ENCODE measurements at regions not wholly inside any gene's neighbourhood (a gene's known extent, or its start where the extent isn't known, plus 50 kb on each side); places are given as distances from the start of the nearest gene placed in this dataset.
"Not testable (repeated sequence)": the region's sequence is repeated elsewhere in the genome, so short reads cannot be mapped to it uniquely, and the experiment has no call there.

GRCh38 chr16:18192389-18192788 lies 144.1 kb downstream of the NPIPA8 start:
- H3K4me3 ChIP-seq (ENCODE audit: low read depth, low read length, poor library complexity, severe bottlenecking); CTCF ChIA-PET (ENCODE audit: unreplicated experiment); H3K36me3 ChIP-seq (ENCODE audit: insufficient read depth, low read length); H3K27ac ChIP-seq (ENCODE audit: low read depth, low read length, poor library complexity, severe bottlenecking); H3K9me3 ChIP-seq (ENCODE audit: low read length); H3K4me2 ChIP-seq (ENCODE audit: low read length); H4K20me1 ChIP-seq (ENCODE audit: insufficient read depth, low read length); DNase-seq (ENCODE audit: low spot score); intact Hi-C loops (cut with micrococcal nuclease; ENCODE audit: unreplicated experiment); H3K4me1 ChIP-seq (ENCODE audit: insufficient read depth, low read length, poor library complexity, severe bottlenecking); H3K79me2 ChIP-seq (ENCODE audit: insufficient read depth, low read depth, low read length); H2AFZ ChIP-seq (ENCODE audit: low read length); POLR2A ChIA-PET; BruUV-seq (replicated peaks); H3K9me2 ChIP-seq (ENCODE audit: insufficient read depth, low read length): not testable (repeated sequence)

GRCh38 chr16:18190179-18190578 lies 146.4 kb downstream of the NPIPA8 start:
- H4K20me1 ChIP-seq (ENCODE audit: insufficient read depth, low read length); DNase-seq (ENCODE audit: low spot score); H2AFZ ChIP-seq (ENCODE audit: low read length); intact Hi-C loops (cut with micrococcal nuclease; ENCODE audit: unreplicated experiment); BruUV-seq (replicated peaks); CTCF ChIA-PET (ENCODE audit: unreplicated experiment); H3K4me2 ChIP-seq (ENCODE audit: low read length); H3K79me2 ChIP-seq (ENCODE audit: insufficient read depth, low read depth, low read length); H3K27ac ChIP-seq (ENCODE audit: low read depth, low read length, poor library complexity, severe bottlenecking); H3K36me3 ChIP-seq (ENCODE audit: insufficient read depth, low read length); H3K4me1 ChIP-seq (ENCODE audit: insufficient read depth, low read length, poor library complexity, severe bottlenecking); POLR2A ChIA-PET; H3K4me3 ChIP-seq (ENCODE audit: low read depth, low read length, poor library complexity, severe bottlenecking); H3K9me3 ChIP-seq (ENCODE audit: low read length); H3K9me2 ChIP-seq (ENCODE audit: insufficient read depth, low read length): not testable (repeated sequence)

- H3K4me1 ChIP-seq (ENCODE audit: insufficient read depth, low read length, poor library complexity, severe bottlenecking); intact Hi-C loops (cut with micrococcal nuclease; ENCODE audit: unreplicated experiment); H3K4me2 ChIP-seq (ENCODE audit: low read length); BruUV-seq (replicated peaks); H3K27ac ChIP-seq (ENCODE audit: low read depth, low read length, poor library complexity, severe bottlenecking); DNase-seq (ENCODE audit: low spot score); H3K9me3 ChIP-seq (ENCODE audit: low read length); H3K36me3 ChIP-seq (ENCODE audit: insufficient read depth, low read length); H4K20me1 ChIP-seq (ENCODE audit: insufficient read depth, low read length); CTCF ChIA-PET (ENCODE audit: unreplicated experiment); H2AFZ ChIP-seq (ENCODE audit: low read length); POLR2A ChIA-PET; H3K4me3 ChIP-seq (ENCODE audit: low read depth, low read length, poor library complexity, severe bottlenecking); H3K79me2 ChIP-seq (ENCODE audit: insufficient read depth, low read depth, low read length); H3K9me2 ChIP-seq (ENCODE audit: insufficient read depth, low read length): not testable (repeated sequence)
Observed at GRCh38 chr16:18184755-18185154, 151.8 kb downstream of the NPIPA8 start.

GRCh38 chr16:18181028-18181427 lies 155.5 kb downstream of the NPIPA8 start:
- H3K27ac ChIP-seq (ENCODE audit: low read depth, low read length, poor library complexity, severe bottlenecking); H3K9me3 ChIP-seq (ENCODE audit: low read length); H3K4me2 ChIP-seq (ENCODE audit: low read length); H3K9me2 ChIP-seq (ENCODE audit: insufficient read depth, low read length); POLR2A ChIA-PET; H2AFZ ChIP-seq (ENCODE audit: low read length); H3K36me3 ChIP-seq (ENCODE audit: insufficient read depth, low read length); BruUV-seq (replicated peaks); H3K4me1 ChIP-seq (ENCODE audit: insufficient read depth, low read length, poor library complexity, severe bottlenecking); DNase-seq (ENCODE audit: low spot score); CTCF ChIA-PET (ENCODE audit: unreplicated experiment); intact Hi-C loops (cut with micrococcal nuclease; ENCODE audit: unreplicated experiment); H3K79me2 ChIP-seq (ENCODE audit: insufficient read depth, low read depth, low read length); H4K20me1 ChIP-seq (ENCODE audit: insufficient read depth, low read length); H3K4me3 ChIP-seq (ENCODE audit: low read depth, low read length, poor library complexity, severe bottlenecking): not testable (repeated sequence)
- peak; percentile 22; the same call in 1 of the 2 replicates for TF ChIP-seq CTCF (conservative IDR thresholded peaks at IDR 0.05; ENCODE audit: low read length)

- POLR2A ChIA-PET; BruUV-seq (replicated peaks): not testable (repeated sequence)
Observed at GRCh38 chr16:18173945-18174497, 162.5 kb downstream of the NPIPA8 start.

GRCh38 chr16:18162293-18162692 lies 174.2 kb downstream of the NPIPA8 start:
- H3K4me2 ChIP-seq (ENCODE audit: low read length); H3K4me3 ChIP-seq (ENCODE audit: low read depth, low read length, poor library complexity, severe bottlenecking); DNase-seq (ENCODE audit: low spot score); H3K27ac ChIP-seq (ENCODE audit: low read depth, low read length, poor library complexity, severe bottlenecking); H3K36me3 ChIP-seq (ENCODE audit: insufficient read depth, low read length); BruUV-seq (replicated peaks); H2AFZ ChIP-seq (ENCODE audit: low read length); intact Hi-C loops (cut with micrococcal nuclease; ENCODE audit: unreplicated experiment); H3K9me2 ChIP-seq (ENCODE audit: insufficient read depth, low read length); H4K20me1 ChIP-seq (ENCODE audit: insufficient read depth, low read length); H3K79me2 ChIP-seq (ENCODE audit: insufficient read depth, low read depth, low read length); H3K4me1 ChIP-seq (ENCODE audit: insufficient read depth, low read length, poor library complexity, severe bottlenecking); POLR2A ChIA-PET; H3K9me3 ChIP-seq (ENCODE audit: low read length); CTCF ChIA-PET (ENCODE audit: unreplicated experiment): not testable (repeated sequence)

More at GRCh38 chr16:18173945-18174497, 162.5 kb downstream of the NPIPA8 start:
- H3K9me2 ChIP-seq (ENCODE audit: insufficient read depth, low read length); DNase-seq (ENCODE audit: low spot score); H3K4me3 ChIP-seq (ENCODE audit: low read depth, low read length, poor library complexity, severe bottlenecking); H3K9me3 ChIP-seq (ENCODE audit: low read length); H3K27ac ChIP-seq (ENCODE audit: low read depth, low read length, poor library complexity, severe bottlenecking); H4K20me1 ChIP-seq (ENCODE audit: insufficient read depth, low read length); H3K36me3 ChIP-seq (ENCODE audit: insufficient read depth, low read length); CTCF ChIA-PET (ENCODE audit: unreplicated experiment); intact Hi-C loops (cut with micrococcal nuclease; ENCODE audit: unreplicated experiment); H3K4me2 ChIP-seq (ENCODE audit: low read length); H3K79me2 ChIP-seq (ENCODE audit: insufficient read depth, low read depth, low read length); H2AFZ ChIP-seq (ENCODE audit: low read length); H3K4me1 ChIP-seq (ENCODE audit: insufficient read depth, low read length, poor library complexity, severe bottlenecking): not testable (repeated sequence)
